DOHH2 (cell line): ENCODE measurements at regions not wholly inside any gene's neighbourhood (a gene's known extent, or its start where the extent isn't known, plus 50 kb on each side); places are given as distances from the start of the nearest gene placed in this dataset.

ENCODE experiments used
- H3F3A ChIP-seq: fragments of 200-600 bp; sonication (generic), shearing (Covaris generic); 2 replicates; pipeline ENCODE4 v1.6.0; 2016; ENCODE audit warnings: antibody characterized with exemption, mild to moderate bottlenecking; ENCODE audit not compliant: control insufficient read depth, insufficient read depth
- H3K27ac ChIP-seq: fragments of 200-600 bp; sonication (generic); 2 replicates; pipeline ENCODE4 v1.5.1; 2014; ENCODE audit warnings: low read depth, mild to moderate bottlenecking, low read length, moderate library complexity
- H3K27me3 ChIP-seq: fragments of 200-600 bp; sonication (generic); 2 replicates; pipeline ENCODE4 v1.6.1; 2014; ENCODE audit warnings: mild to moderate bottlenecking, low read length, mixed read lengths; ENCODE audit not compliant: control insufficient read depth
- H3K36me3 ChIP-seq: fragments of 200-600 bp; sonication (generic); 2 replicates; pipeline ENCODE4 v1.6.1; 2014; ENCODE audit warnings: mild to moderate bottlenecking, low read length, moderate library complexity, mixed read lengths; ENCODE audit not compliant: control insufficient read depth
- H3K4me1 ChIP-seq: fragments of 200-600 bp; sonication (generic); 2 replicates; pipeline ENCODE4 v1.6.1; 2014; ENCODE audit warnings: mild to moderate bottlenecking, low read length, mixed read lengths; ENCODE audit not compliant: control insufficient read depth
- H3K4me2 ChIP-seq: fragments of 200-600 bp; sonication (generic); 2 replicates; pipeline ENCODE4 v1.6.0; 2014; ENCODE audit warnings: mild to moderate bottlenecking, low read length, moderate library complexity
- H3K4me3 ChIP-seq: fragments of 200-600 bp; sonication (generic); 2 replicates; pipeline ENCODE4 v1.5.1; 2014; ENCODE audit warnings: mild to moderate bottlenecking, low read length, mixed read lengths
- H3K79me2 ChIP-seq: fragments of 200-600 bp; sonication (generic); 2 replicates; pipeline ENCODE4 v1.6.1; 2014; ENCODE audit warnings: mild to moderate bottlenecking, low read length, mixed read lengths; ENCODE audit not compliant: control insufficient read depth
- H3K9me2 ChIP-seq: fragments of 200-600 bp; sonication (generic); replicated peaks from 2 replicates; pipeline ENCODE4 v1.6.1; 2014; ENCODE audit warnings: mild to moderate bottlenecking, low read length, mixed read lengths; ENCODE audit not compliant: control insufficient read depth
- H3K9me3 ChIP-seq: fragments of 200-600 bp; sonication (generic); 2 replicates; pipeline ENCODE4 v1.6.1; 2014; ENCODE audit warnings: antibody characterized with exemption, low read length, mixed read lengths; ENCODE audit not compliant: control insufficient read depth, insufficient read depth
- H4K20me1 ChIP-seq: fragments of 200-600 bp; sonication (generic); 2 replicates; pipeline ENCODE4 v1.6.0; 2014; ENCODE audit warnings: low read depth, mild to moderate bottlenecking, antibody characterized with exemption, low read length, moderate library complexity; ENCODE audit not compliant: control insufficient read depth, insufficient read depth
- CTCF ChIP-seq: fragments of 200-600 bp; sonication (generic); IDR thresholded peaks from one replicate; pipeline ENCODE4 v1.5.1; 2014; ENCODE audit warnings: antibody characterized with exemption, mild to moderate bottlenecking, low read depth, low read length; ENCODE audit not compliant: poor library complexity, severe bottlenecking
- EZH2phosphoT487 ChIP-seq: fragments of 200-600 bp; sonication (generic); IDR thresholded peaks from 2 replicates; pipeline ENCODE4 v1.6.1; 2017; ENCODE audit warnings: borderline replicate concordance, mild to moderate bottlenecking, antibody characterized with exemption, low read length, moderate library complexity, mixed read lengths

DNA sequence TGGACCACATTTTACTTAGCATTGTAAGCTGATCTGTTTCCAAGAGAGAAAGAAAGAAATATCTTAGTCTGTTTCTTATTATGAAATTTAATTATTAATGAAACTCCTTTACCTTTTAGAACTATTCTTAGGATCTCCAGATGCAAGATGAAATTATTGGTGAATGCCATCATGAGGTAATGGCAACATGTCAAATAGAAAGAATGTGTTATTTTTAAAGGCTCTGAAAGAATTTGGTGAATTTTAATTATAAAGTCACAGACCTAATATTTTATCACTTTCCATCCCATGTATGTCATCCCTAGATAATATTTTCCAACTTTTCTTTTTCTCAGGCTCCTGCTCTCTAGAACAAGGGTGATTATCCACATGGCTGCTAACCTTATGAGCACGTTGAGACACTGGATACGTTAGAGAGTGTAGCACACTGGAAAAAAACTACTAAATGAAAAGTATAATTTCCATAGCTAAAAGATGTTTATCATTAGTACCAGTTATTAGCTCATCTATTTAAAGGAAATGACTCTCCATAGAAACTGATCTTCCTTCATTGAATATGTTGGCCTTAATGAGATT lies 95.2 kb upstream of the SCG2 start:
- Histone ChIP-seq H3F3A (no peaks in the 10 kb centered on the region), H3K79me2 (no peaks in the 10 kb centered on the region), H3K27me3 (no peaks in the 10 kb centered on the region), H3K36me3 (no peaks in the 10 kb centered on the region), H3K27ac (no peak overlapping the region), H4K20me1 (no peaks in the 10 kb centered on the region), H3K4me3 (no peak overlapping the region), H3K9me2 (no peaks in the 10 kb centered on the region), H3K9me3 (no peaks in the 10 kb centered on the region), H3K4me1 (no peaks in the 10 kb centered on the region), H3K4me2 (no peak overlapping the region)
- TF ChIP-seq EZH2phosphoT487 (no peak), CTCF (no peak)

DNA sequence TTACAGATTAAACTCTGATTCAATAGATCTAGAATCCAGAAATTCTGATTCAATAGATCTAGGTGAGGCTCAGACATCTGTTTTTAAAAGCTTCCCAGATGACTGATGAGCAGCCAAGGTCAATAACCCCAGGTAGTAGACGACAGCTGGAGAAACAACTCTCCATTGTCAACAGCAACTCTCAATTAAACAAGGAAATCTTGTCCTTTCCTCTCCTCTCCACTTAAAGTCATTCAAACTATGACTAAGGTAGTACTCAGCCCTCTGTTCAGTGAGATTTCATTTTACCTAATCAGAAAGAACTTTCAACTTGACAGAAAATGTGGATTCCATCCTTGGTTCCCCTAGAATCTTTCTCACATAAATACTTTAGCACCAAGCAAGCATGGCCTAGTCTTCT lies 94.6 kb upstream of the SCG2 start:
- no peak overlapping the region for H3K4me2 ChIP-seq
- no peaks in the 10 kb centered on the region for H3K9me3 ChIP-seq
- H3K4me3 ChIP-seq, result no peak overlapping the region
- no peaks in the 10 kb centered on the region for H3K27me3 ChIP-seq
- TF ChIP-seq EZH2phosphoT487 (no peak), CTCF (no peak)
- H3K4me1 ChIP-seq, result no peaks in the 10 kb centered on the region
- no peak overlapping the region for H3K27ac ChIP-seq
- no peaks in the 10 kb centered on the region for H3K79me2 ChIP-seq
- H3K9me2 ChIP-seq, result no peaks in the 10 kb centered on the region
- no peaks in the 10 kb centered on the region for H3K36me3 ChIP-seq
- no peaks in the 10 kb centered on the region for H3F3A ChIP-seq
- no peaks in the 10 kb centered on the region for H4K20me1 ChIP-seq

DNA sequence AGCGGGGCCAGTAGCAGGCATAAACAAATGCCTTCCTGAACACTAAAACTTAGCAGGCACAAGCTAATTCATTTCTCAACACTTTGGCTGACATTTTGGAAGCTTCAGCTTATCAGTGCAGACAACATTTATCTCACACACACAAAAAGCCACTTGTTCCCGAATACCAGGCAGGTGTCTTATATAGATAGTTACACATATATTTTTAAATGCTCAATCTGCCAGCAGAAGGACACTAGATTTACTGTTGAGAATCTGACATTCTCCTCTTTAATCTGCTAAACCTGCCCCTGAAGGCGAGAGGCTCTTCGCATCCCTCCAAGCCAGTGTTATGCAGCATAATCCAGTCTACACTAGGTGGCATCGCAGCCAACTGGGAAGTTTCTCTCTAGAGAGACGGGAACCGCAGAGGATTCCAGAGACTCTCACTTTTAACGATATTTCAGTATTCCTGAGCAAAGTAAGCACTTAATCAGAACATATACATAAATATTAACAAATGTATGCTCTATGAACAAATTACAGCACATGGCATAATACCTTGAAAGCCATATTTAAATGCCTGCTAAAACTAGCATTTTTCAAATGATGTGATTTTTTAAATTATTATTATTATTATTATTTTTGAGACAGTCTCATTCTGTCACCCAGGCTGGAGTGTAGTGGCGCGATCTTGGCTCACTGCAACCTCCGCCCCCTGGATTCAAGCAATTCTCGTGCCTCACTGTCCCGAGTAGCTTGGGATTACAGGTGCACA lies 90.2 kb upstream of the SCG2 start:
- Histone ChIP-seq H3F3A (no peaks in the 10 kb centered on the region), H4K20me1 (no peaks in the 10 kb centered on the region), H3K4me1 (no peaks in the 10 kb centered on the region), H3K27ac (no peak overlapping the region), H3K4me3 (no peak overlapping the region), H3K9me3 (no peaks in the 10 kb centered on the region), H3K4me2 (no peak overlapping the region), H3K36me3 (no peaks in the 10 kb centered on the region), H3K27me3 (no peaks in the 10 kb centered on the region), H3K79me2 (no peaks in the 10 kb centered on the region), H3K9me2 (no peaks in the 10 kb centered on the region)
- TF ChIP-seq CTCF (peak; percentile 35), EZH2phosphoT487 (no peak)
